GM12878 (cell line): ENCODE measurements at regions not wholly inside any gene's neighbourhood (a gene's known extent, or its start where the extent isn't known, plus 50 kb on each side); places are given as distances from the start of the nearest gene placed in this dataset.

ENCODE experiments used
- ATAC-seq: fragments of 200-7000 bp; cut with Tn5 transposase; 3 replicates; pipeline ENCODE4 v1.9.1; 2020; ENCODE audit warnings: mild to moderate bottlenecking, moderate library complexity
- BruUV-seq: library from RNA; stranded (reverse); fragments of 400-500 nt; replicated peaks from 2 replicates; lab custom pipeline; 2021; lab: Mats Ljungman, UMichigan
- CTCF ChIA-PET: fragments of 300-600 bp; sonication (Branson Sonifier 250); formaldehyde crosslinking; extraction: SDS; loops from one replicate; lab custom pipeline; 2021; ENCODE audit warnings: inconsistent platforms; lab: Yijun Ruan, JAX
- POLR2A ChIA-PET: fragments of 350-600 bp; formaldehyde crosslinking; extraction: SDS; loops from one replicate; lab custom pipeline; 2021; ENCODE audit warnings: inconsistent platforms; lab: Charles Lee
- RAD21 ChIA-PET: fragments of 300-600 bp; sonication (Branson Sonifier 250); formaldehyde crosslinking; loops from one replicate; lab custom pipeline; 2023; ENCODE audit warnings: antibody characterized with exemption; ENCODE audit not compliant: unreplicated experiment; lab: Charles Lee
- SMC1A ChIA-PET: fragments of 300-600 bp; sonication (Branson Sonifier 250); formaldehyde crosslinking; loops from one replicate; lab custom pipeline; 2023; ENCODE audit not compliant: unreplicated experiment, uncharacterized antibody; lab: Charles Lee
- DNase-seq: peaks from one replicate; pipeline ENCODE4 v3.0.0-alpha.2; 2011; ENCODE audit warnings: low read depth, low spot score
- FAIRE-seq: peaks from 3 replicates; lab custom pipeline; 2011; peaks lifted over from hg19 to GRCh38; lab: Jason Lieb, UNC
- H2AFZ ChIP-seq: 2 replicates; pipeline ENCODE4 v1.6.0; 2011; ENCODE audit warnings: low read depth, low read length, control low read depth; ENCODE audit not compliant: control insufficient read depth
- H3K27ac ChIP-seq: 2 replicates; pipeline ENCODE4 v1.5.1; 2011; ENCODE audit warnings: control low read depth; ENCODE audit not compliant: control insufficient read depth, insufficient read depth
- H3K27me3 ChIP-seq, 2 experiments: replicated peaks in 1 of 2; 2 replicates each; pipeline versions ENCODE4 v1.6.0 to v1.6.1; 2011; ENCODE audit warnings: low read length in 1 of 2; ENCODE audit not compliant: control insufficient read depth in 2 of 2, insufficient read depth in 2 of 2
- H3K36me3 ChIP-seq, 2 experiments: 2 replicates each; pipeline ENCODE4 v1.5.1; 2011; ENCODE audit warnings: low read length in 1 of 2; ENCODE audit not compliant: control insufficient read depth in 2 of 2, insufficient read depth in 2 of 2
- H3K4me1 ChIP-seq: 2 replicates; pipeline ENCODE4 v1.6.1; 2011; ENCODE audit warnings: mild to moderate bottlenecking, low read length, moderate library complexity, mixed read lengths; ENCODE audit not compliant: control insufficient read depth, insufficient read depth
- H3K4me2 ChIP-seq: 2 replicates; pipeline ENCODE4 v1.6.0; 2011; ENCODE audit warnings: control low read depth; ENCODE audit not compliant: control insufficient read depth, insufficient read depth
- H3K4me3 ChIP-seq: fragments of 200-600 bp; sonication (generic); 2 replicates; pipeline ENCODE4 v1.5.1; 2016
- H3K79me2 ChIP-seq: 2 replicates; pipeline ENCODE4 v1.6.0; 2011; ENCODE audit warnings: low read length; ENCODE audit not compliant: control insufficient read depth, insufficient read depth
- H3K9ac ChIP-seq: 2 replicates; pipeline ENCODE4 v1.8.0; 2011; ENCODE audit warnings: low read length, control low read depth, mixed read lengths; ENCODE audit not compliant: control insufficient read depth, insufficient read depth
- H3K9me3 ChIP-seq: replicated peaks from 3 replicates; pipeline ENCODE4 v1.5.1; 2011; ENCODE audit warnings: mild to moderate bottlenecking, low read length; ENCODE audit not compliant: control insufficient read depth, insufficient read depth
- H4K20me1 ChIP-seq: 2 replicates; pipeline ENCODE4 v1.6.0; 2011; ENCODE audit not compliant: control insufficient read depth, insufficient read depth
- CEBPB ChIP-seq, 2 experiments: fragments of 150-350 bp in 1 of 2; IDR thresholded peaks; 2 replicates each; pipeline ENCODE4 v1.6.1; 2012 to 2014; ENCODE audit warnings: low read depth in 2 of 2, low read length in 2 of 2, borderline replicate concordance in 1 of 2, inconsistent platforms in 1 of 2
- EP300 ChIP-seq, 2 experiments: fragments of 150-350 bp in 1 of 2; IDR thresholded peaks; 2 replicates each; pipeline ENCODE4 v1.6.1; 2011 to 2012; ENCODE audit warnings: low read depth in 2 of 2, low read length in 2 of 2, borderline replicate concordance in 1 of 2, improper control_type of control experiment in 1 of 2, inconsistent platforms in 1 of 2; ENCODE audit not compliant: control insufficient read depth in 1 of 2
- HDAC6 ChIP-seq: fragments of 200-600 bp; sonication (generic); IDR thresholded peaks from one replicate; pipeline ENCODE4 v1.8.0; 2017; ENCODE audit warnings: antibody characterized with exemption; ENCODE audit not compliant: unreplicated experiment
- JUNB ChIP-seq: IDR thresholded peaks from 2 replicates; pipeline ENCODE4 v1.6.1; 2016; ENCODE audit warnings: antibody characterized with exemption, mild to moderate bottlenecking
- KDM1A ChIP-seq: fragments of 200-600 bp; sonication (generic); IDR thresholded peaks from 2 replicates; pipeline ENCODE4 v1.6.1; 2016; ENCODE audit warnings: borderline replicate concordance
- LARP7 ChIP-seq: fragments of 450-650 bp; IDR thresholded peaks from 2 replicates; pipeline ENCODE4 v1.6.1; 2017; ENCODE audit warnings: mild to moderate bottlenecking
- MYC ChIP-seq: IDR thresholded peaks from 2 replicates; pipeline ENCODE4 v1.6.1; 2011; ENCODE audit warnings: mild to moderate bottlenecking, low read length, moderate library complexity, inconsistent platforms; ENCODE audit not compliant: insufficient read depth, insufficient replicate concordance, insufficient read length, severe bottlenecking
- NFYB ChIP-seq: IDR thresholded peaks from 2 replicates; pipeline ENCODE4 v1.6.1; 2011; ENCODE audit warnings: low read depth, mild to moderate bottlenecking, low read length, improper control_type of control experiment, moderate library complexity; ENCODE audit not compliant: insufficient read depth
- POU2F2 ChIP-seq: IDR thresholded peaks from 3 replicates; pipeline ENCODE4 v1.6.1; 2011; ENCODE audit warnings: low read depth, mild to moderate bottlenecking, low read length, borderline replicate concordance
- SREBF2 ChIP-seq: IDR thresholded peaks from 2 replicates; pipeline ENCODE4 v1.6.1; 2012; ENCODE audit warnings: mild to moderate bottlenecking, low read length
- ZBED1 ChIP-seq: IDR thresholded peaks from 2 replicates; pipeline ENCODE4 v1.6.1; 2016; ENCODE audit warnings: borderline replicate concordance
- WGBS: methylation state at CpG from one replicate; pipeline ENCODE4 v1.1.6; 2016; ENCODE audit warnings: low lambda C conversion rate; ENCODE audit not compliant: insufficient replicate concordance, insufficient coverage; ENCODE audit errors: missing lambda C conversion rate; 5-methylcytosine and 5-hydroxymethylcytosine counted together
- in situ Hi-C: fragments of 300-500 bp; cut with MboI; formaldehyde crosslinking; loops from 9 replicates; pipeline ENCODE4 v1.14.3; 2018; ENCODE audit warnings: mixed read lengths
- intact Hi-C: fragments of 100-400 bp; cut with micrococcal nuclease; formaldehyde crosslinking; loops from one replicate; pipeline ENCODE4 v1.14.2; 2022; ENCODE audit not compliant: unreplicated experiment
- TF ChIP-seq, protein P1 (sequence below): fragments of 450-650 bp; IDR thresholded peaks from 2 replicates; pipeline ENCODE4 v1.6.1; 2014; ENCODE audit warnings: mild to moderate bottlenecking
- TF ChIP-seq, protein P2 (sequence below): fragments of 450-650 bp; IDR thresholded peaks from 2 replicates; pipeline ENCODE4 v1.6.1; 2017; ENCODE audit warnings: mild to moderate bottlenecking, low read depth, inconsistent platforms; ENCODE audit not compliant: poor library complexity, severe bottlenecking

DNA sequence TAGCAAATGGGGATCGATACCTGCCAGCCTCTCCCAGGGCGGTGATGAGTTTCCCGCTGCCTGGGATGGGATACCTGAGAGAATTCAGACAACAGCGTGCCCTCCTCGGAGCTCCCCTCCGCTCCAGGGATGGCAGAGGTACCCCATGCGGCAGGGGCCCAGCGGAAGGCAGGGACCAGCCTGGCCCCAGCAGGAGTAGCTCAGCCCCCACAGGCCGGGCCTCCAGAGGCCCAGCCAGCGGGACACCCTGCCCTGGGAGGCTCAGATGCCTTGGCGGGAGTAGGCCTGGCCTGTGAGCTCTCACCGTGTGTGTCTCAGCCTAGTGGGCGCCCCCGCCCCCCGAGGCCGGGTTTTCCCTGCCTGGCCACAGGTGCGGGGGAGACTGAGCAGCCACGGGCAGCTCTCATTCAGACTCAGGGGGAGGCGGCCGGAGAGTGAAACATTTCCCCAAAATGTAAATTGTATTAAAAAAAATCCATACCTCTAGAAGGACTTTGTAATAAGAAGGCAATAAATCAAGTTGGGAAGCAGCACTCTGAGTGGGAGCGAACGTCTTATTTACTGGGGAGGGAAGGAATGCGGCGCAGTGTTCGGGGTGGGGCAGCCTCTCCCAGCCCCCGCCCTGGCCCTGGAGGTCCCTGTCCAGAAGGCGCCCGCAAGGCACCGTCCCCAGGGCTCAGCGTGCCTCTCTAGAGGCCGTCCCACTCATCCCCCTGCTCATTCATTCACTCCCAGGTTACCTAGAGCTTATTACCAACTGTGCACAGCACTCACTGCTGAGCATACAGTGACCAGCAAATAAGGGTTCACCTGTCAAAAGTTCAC lies 888.0 kb downstream of the BRD1 start:
- H3K79me2 ChIP-seq: no peaks in the 10 kb centered on the region
- H4K20me1 ChIP-seq: no peaks in the 10 kb centered on the region
- WGBS: 39% methylated on average over 30 of the region's 31 CpGs
- TF ChIP-seq, protein P1, sequence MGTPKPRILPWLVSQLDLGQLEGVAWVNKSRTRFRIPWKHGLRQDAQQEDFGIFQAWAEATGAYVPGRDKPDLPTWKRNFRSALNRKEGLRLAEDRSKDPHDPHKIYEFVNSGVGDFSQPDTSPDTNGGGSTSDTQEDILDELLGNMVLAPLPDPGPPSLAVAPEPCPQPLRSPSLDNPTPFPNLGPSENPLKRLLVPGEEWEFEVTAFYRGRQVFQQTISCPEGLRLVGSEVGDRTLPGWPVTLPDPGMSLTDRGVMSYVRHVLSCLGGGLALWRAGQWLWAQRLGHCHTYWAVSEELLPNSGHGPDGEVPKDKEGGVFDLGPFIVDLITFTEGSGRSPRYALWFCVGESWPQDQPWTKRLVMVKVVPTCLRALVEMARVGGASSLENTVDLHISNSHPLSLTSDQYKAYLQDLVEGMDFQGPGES: no peak
- TF ChIP-seq SREBF2 (no peak), POU2F2 (no peak), NFYB (no peak), ZBED1 (no peak), LARP7 (no peak), HDAC6 (no peak), JUNB (no peak), MYC (no peak), EP300 (IDR thresholded peaks at IDR 0.05; ENCODE audit: borderline replicate concordance in 1 of 2, control insufficient read depth in 1 of 2, low read depth in 2 of 2, low read length in 2 of 2) (no peak), CEBPB (IDR thresholded peaks at IDR 0.05; ENCODE audit: borderline replicate concordance in 1 of 2, low read depth in 2 of 2, low read length in 2 of 2) (no peak), KDM1A (no peak)
- TF ChIP-seq, protein P2, sequence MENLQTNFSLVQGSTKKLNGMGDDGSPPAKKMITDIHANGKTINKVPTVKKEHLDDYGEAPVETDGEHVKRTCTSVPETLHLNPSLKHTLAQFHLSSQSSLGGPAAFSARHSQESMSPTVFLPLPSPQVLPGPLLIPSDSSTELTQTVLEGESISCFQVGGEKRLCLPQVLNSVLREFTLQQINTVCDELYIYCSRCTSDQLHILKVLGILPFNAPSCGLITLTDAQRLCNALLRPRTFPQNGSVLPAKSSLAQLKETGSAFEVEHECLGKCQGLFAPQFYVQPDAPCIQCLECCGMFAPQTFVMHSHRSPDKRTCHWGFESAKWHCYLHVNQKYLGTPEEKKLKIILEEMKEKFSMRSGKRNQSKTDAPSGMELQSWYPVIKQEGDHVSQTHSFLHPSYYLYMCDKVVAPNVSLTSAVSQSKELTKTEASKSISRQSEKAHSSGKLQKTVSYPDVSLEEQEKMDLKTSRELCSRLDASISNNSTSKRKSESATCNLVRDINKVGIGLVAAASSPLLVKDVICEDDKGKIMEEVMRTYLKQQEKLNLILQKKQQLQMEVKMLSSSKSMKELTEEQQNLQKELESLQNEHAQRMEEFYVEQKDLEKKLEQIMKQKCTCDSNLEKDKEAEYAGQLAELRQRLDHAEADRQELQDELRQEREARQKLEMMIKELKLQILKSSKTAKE: no peak
- H3K4me2 ChIP-seq: no peak overlapping the region
- no peak overlapping the region for H3K27ac ChIP-seq
- DNase-seq (no peak), FAIRE-seq (no peak), ATAC-seq (no peak)
- no peaks in the 10 kb centered on the region for H3K36me3 ChIP-seq
- no peaks in the 10 kb centered on the region for H3K4me1 ChIP-seq
- no peaks in the 10 kb centered on the region for H3K27me3 ChIP-seq
- H2AFZ ChIP-seq: no peak overlapping the region
- POLR2A ChIA-PET: no interaction called here
- CTCF ChIA-PET: no interaction called here
- no peaks in the 10 kb centered on the region; the same call in 2 of the 3 replicates for H3K9me3 ChIP-seq
- SMC1A ChIA-PET: no interaction called here
- H3K9ac ChIP-seq: no peak overlapping the region
- H3K4me3 ChIP-seq: no peak overlapping the region
- no TSS peak for BruUV-seq
- RAD21 ChIA-PET: no interaction called here
- in situ Hi-C loops: no loop called here
- intact Hi-C loops: no loop called here
